ENCODE measurements at regions not wholly inside any gene's neighbourhood (a gene's known extent, or its start where the extent isn't known, plus 50 kb on each side); places are given as distances from the start of the nearest gene placed in this dataset.

GRCh38 chr4:30924495-30924894 is 204.3 kb downstream of the PCDH7 start:
- TF ChIP-seq TAF1 (IDR thresholded peaks at IDR 0.05; ENCODE audit: borderline replicate concordance, low read depth, low read length) (no peak), POLR2A (IDR thresholded peaks at IDR 0.05; ENCODE audit: low read depth, low read length) (no peak), POLR2AphosphoS5 (IDR thresholded peaks at IDR 0.05; ENCODE audit: low read depth, low read length) (no peak)
